Breast epithelium (tissue), 4 donors: ENCODE measurements at regions not wholly inside any gene's neighbourhood (a gene's known extent, or its start where the extent isn't known, plus 50 kb on each side); places are given as distances from the start of the nearest gene placed in this dataset.

Experiments used
- DNase-seq, 2 donors: peaks; one replicate each; pipeline ENCODE4 v3.0.0-alpha.2; 2019; ENCODE audit warnings: low spot score in 2 of 2
- H3K27ac ChIP-seq, 2 donors: fragments of 200-600 bp; sonication (generic) in 1 of 2; one replicate each; pipeline ENCODE4 v1.5.1; 2016 to 2019; ENCODE audit warnings: mild to moderate bottlenecking in 1 of 2
- H3K27me3 ChIP-seq, 2 donors: fragments of 200-600 bp; sonication (generic) in 1 of 2; one replicate each; pipeline versions ENCODE4 v1.5.1 to v1.6.0; 2017 to 2019; ENCODE audit warnings: control low read depth in 1 of 2, mild to moderate bottlenecking in 1 of 2
- H3K36me3 ChIP-seq: fragments of 200-600 bp; one replicate; pipeline ENCODE4 v1.5.1; 2019
- H3K4me1 ChIP-seq, 2 donors: fragments of 200-600 bp; sonication (generic); one replicate each; pipeline ENCODE4 v1.5.1; 2016 to 2019; ENCODE audit warnings: control low read depth in 1 of 2
- H3K4me3 ChIP-seq, 3 donors: fragments of 200-600 bp; sonication (generic); 1 replicate in 2 of 3; 2 replicates in 1 of 3; pipeline ENCODE4 v1.5.1; 2016 to 2019; ENCODE audit warnings: mild to moderate bottlenecking in 3 of 3, moderate library complexity in 2 of 3
- H3K9me3 ChIP-seq, 2 donors: fragments of 200-600 bp; sonication (generic) in 1 of 2; one replicate each; pipeline ENCODE4 v1.5.1; 2016 to 2019; ENCODE audit warnings: control low read depth in 1 of 2
- CTCF ChIP-seq, 3 donors: fragments of 450-650 bp; IDR thresholded peaks; one replicate each; pipeline ENCODE4 v1.5.1; 2016 to 2017; ENCODE audit warnings: antibody characterized with exemption in 3 of 3, mild to moderate bottlenecking in 3 of 3, moderate library complexity in 3 of 3
- POLR2A ChIP-seq: fragments of 450-650 bp; IDR thresholded peaks from one replicate; pipeline ENCODE4 v1.6.1; 2016; ENCODE audit warnings: antibody characterized with exemption, mild to moderate bottlenecking, moderate library complexity
- POLR2AphosphoS5 ChIP-seq, 3 donors: sonication (generic); formaldehyde crosslinking; IDR thresholded peaks; one replicate each; pipeline ENCODE4 v1.6.1; 2017; ENCODE audit warnings: antibody characterized with exemption in 3 of 3
- intact Hi-C: fragments of 100-400 bp; cut with DNase I; formaldehyde crosslinking; loops from one replicate; pipeline ENCODE4 v1.15.1; 2023; ENCODE audit warnings: low total_unique reads

- H3K4me3 ChIP-seq: no peak overlapping the region
- no peaks in the 10 kb centered on the region for H3K36me3 ChIP-seq
- no peak for DNase-seq
- no peak overlapping the region for H3K27ac ChIP-seq
- no peaks in the 10 kb centered on the region for H3K4me1 ChIP-seq
- intact Hi-C loops: loop anchor here (5.0 kb wide), 1 partner anchor 1051 kb away; no protein-coding TSS in a partner anchor
- no peaks in the 10 kb centered on the region for H3K9me3 ChIP-seq
- no peaks in the 10 kb centered on the region for H3K27me3 ChIP-seq
- no peak for TF ChIP-seq CTCF (IDR thresholded peaks at IDR 0.05)
- TF ChIP-seq POLR2A: no peak
- no peak for TF ChIP-seq POLR2AphosphoS5 (IDR thresholded peaks at IDR 0.05)
These were observed 143.8 kb downstream of the FAM124B start for GRCh38 chr2:224258059-224258458.

- Histone ChIP-seq H3K27ac (no peak overlapping the region), H3K4me1 (no peaks in the 10 kb centered on the region), H3K27me3 (no peaks in the 10 kb centered on the region), H3K9me3 (no peaks in the 10 kb centered on the region), H3K4me3 (no peak overlapping the region), H3K36me3 (no peaks in the 10 kb centered on the region)
- TF ChIP-seq POLR2A (no peak), POLR2AphosphoS5 (IDR thresholded peaks at IDR 0.05) (no peak), CTCF (IDR thresholded peaks at IDR 0.05) (no peak)
- intact Hi-C loops: loop anchor here (5.0 kb wide), 1 partner anchor 1050 kb away; no protein-coding TSS in a partner anchor
- DNase-seq: no peak
These were observed 144.8 kb downstream of the FAM124B start for GRCh38 chr2:224257156-224257555.

GRCh38 chr2:224253464-224253863 is 148.4 kb downstream of the FAM124B start:
- H3K9me3 ChIP-seq: no peaks in the 10 kb centered on the region

GRCh38 chr2:224252631-224253030 is 149.3 kb downstream of the FAM124B start:
- Histone ChIP-seq H3K4me3 (no peak overlapping the region), H3K36me3 (no peaks in the 10 kb centered on the region), H3K9me3 (no peaks in the 10 kb centered on the region), H3K27me3 (no peaks in the 10 kb centered on the region), H3K27ac (no peak overlapping the region), H3K4me1 (no peaks in the 10 kb centered on the region)
- intact Hi-C loops: no loop called here
- no peak for DNase-seq
- no peak for TF ChIP-seq POLR2A
- TF ChIP-seq CTCF (IDR thresholded peaks at IDR 0.05): no peak
- no peak for TF ChIP-seq POLR2AphosphoS5 (IDR thresholded peaks at IDR 0.05)

More at GRCh38 chr2:224253464-224253863, 148.4 kb downstream of the FAM124B start:
- H3K27me3 ChIP-seq: no peaks in the 10 kb centered on the region
- H3K27ac ChIP-seq: no peak overlapping the region
- no peak for TF ChIP-seq POLR2AphosphoS5 (IDR thresholded peaks at IDR 0.05)
- TF ChIP-seq CTCF (IDR thresholded peaks at IDR 0.05): no peak
- no peak for TF ChIP-seq POLR2A
- no peaks in the 10 kb centered on the region for H3K36me3 ChIP-seq
- no peak overlapping the region for H3K4me3 ChIP-seq
- no peaks in the 10 kb centered on the region for H3K4me1 ChIP-seq
- no peak for DNase-seq
- intact Hi-C loops: no loop called here

- no peak overlapping the region for H3K27ac ChIP-seq
- H3K9me3 ChIP-seq: no peaks in the 10 kb centered on the region
- no peak for DNase-seq
- H3K36me3 ChIP-seq: no peaks in the 10 kb centered on the region
- no peaks in the 10 kb centered on the region for H3K4me1 ChIP-seq
- H3K27me3 ChIP-seq: no peaks in the 10 kb centered on the region
- TF ChIP-seq POLR2AphosphoS5 (IDR thresholded peaks at IDR 0.05) (no peak), POLR2A (no peak), CTCF (IDR thresholded peaks at IDR 0.05) (no peak)
- H3K4me3 ChIP-seq: no peak overlapping the region
- intact Hi-C loops: no loop called here
These were observed 152.9 kb downstream of the FAM124B start for GRCh38 chr2:224248944-224249371.
